22Rv1 (cell line): ENCODE measurements at regions not wholly inside any gene's neighbourhood (a gene's known extent, or its start where the extent isn't known, plus 50 kb on each side); places are given as distances from the start of the nearest gene placed in this dataset.

Experiments used
- CTCF ChIP-seq: fragments of 450-650 bp; IDR thresholded peaks from 2 replicates; pipeline ENCODE4 v1.5.1; 2017; ENCODE audit warnings: mild to moderate bottlenecking
- ZFX ChIP-seq: fragments of 450-650 bp; IDR thresholded peaks from 2 replicates; pipeline ENCODE4 v1.6.1; 2017; ENCODE audit warnings: antibody characterized with exemption, borderline replicate concordance

DNA sequence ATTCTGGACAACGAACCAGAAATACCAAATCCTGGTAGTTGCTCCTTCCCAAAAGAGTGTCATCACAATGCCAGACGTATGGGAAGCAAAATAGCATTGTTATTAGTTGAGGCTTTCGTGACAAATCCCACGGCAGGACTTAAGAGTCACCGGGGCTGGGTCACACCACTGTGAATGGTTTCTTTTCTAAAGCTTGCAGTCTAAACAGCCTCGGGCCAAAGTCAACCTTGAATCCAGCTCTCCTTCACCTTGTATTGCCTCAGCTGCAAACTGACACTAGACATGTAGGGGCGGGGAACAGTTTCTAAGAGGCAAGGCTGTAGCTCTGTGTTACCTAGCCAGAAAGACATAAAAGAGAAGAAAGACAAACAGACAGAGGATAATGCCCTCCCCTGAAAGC lies 734.8 kb downstream of the MED13L start:
- TF ChIP-seq CTCF (no peak), ZFX (no peak)
